Endothelial cell of umbilical vein (primary cell): ENCODE measurements at regions not wholly inside any gene's neighbourhood (a gene's known extent, or its start where the extent isn't known, plus 50 kb on each side); places are given as distances from the start of the nearest gene placed in this dataset.
A peak's percentile ranks its signal among the peaks of the same experiment; 100 is the strongest.

ENCODE experiments used
- BruUV-seq: library from RNA; stranded (reverse); fragments of 400-500 nt; replicated peaks from 2 replicates; lab custom pipeline; 2021; lab: Mats Ljungman, UMichigan
- CTCF ChIA-PET: fragments of 300-600, 350-600 bp; sonication (Branson Sonifier 250); formaldehyde crosslinking; loops from one replicate; lab custom pipeline; 2021; ENCODE audit warnings: antibody characterized with exemption, inconsistent platforms; lab: Charles Lee
- POLR2A ChIA-PET: fragments of 300-600, 350-600 bp; sonication (Branson Sonifier 250); formaldehyde crosslinking; loops from one replicate; lab custom pipeline; 2021; ENCODE audit warnings: antibody characterized with exemption, inconsistent platforms; lab: Charles Lee
- DNase-seq: peaks from one replicate; pipeline ENCODE4 v3.0.0-alpha.2; 2011; ENCODE audit warnings: low read depth, low spot score
- FAIRE-seq: peaks from 2 replicates; lab custom pipeline; 2011; peaks lifted over from hg19 to GRCh38; lab: Jason Lieb, UNC
- H2AFZ ChIP-seq: 2 replicates; pipeline ENCODE4 v1.6.0; 2012; ENCODE audit warnings: low read depth, low read length, control low read depth, inconsistent platforms
- H3K27ac ChIP-seq: 2 replicates; pipeline ENCODE4 v1.5.1; 2011; ENCODE audit warnings: low read depth, mild to moderate bottlenecking, control low read depth, low read length, moderate library complexity; ENCODE audit not compliant: insufficient read depth
- H3K27me3 ChIP-seq, 2 experiments: 2 replicates each; pipeline versions ENCODE4 v1.6.0 to v1.6.1; 2011; ENCODE audit warnings: low read length in 2 of 2, mixed read lengths in 1 of 2; ENCODE audit not compliant: control insufficient read depth in 2 of 2, insufficient read depth in 2 of 2
- H3K36me3 ChIP-seq, 2 experiments: 2 replicates in 1 of 2; 3 replicates in 1 of 2; pipeline ENCODE4 v1.5.1; 2011; ENCODE audit warnings: low read length in 2 of 2, mild to moderate bottlenecking in 1 of 2, moderate library complexity in 1 of 2; ENCODE audit not compliant: control insufficient read depth in 2 of 2, insufficient read depth in 2 of 2; ENCODE audit errors: extremely low read depth in 1 of 2
- H3K4me1 ChIP-seq: 3 replicates; pipeline ENCODE4 v1.5.1; 2011; ENCODE audit warnings: mild to moderate bottlenecking, low read length; ENCODE audit not compliant: control insufficient read depth, insufficient read depth; ENCODE audit errors: extremely low read depth
- H3K4me2 ChIP-seq: 2 replicates; pipeline ENCODE4 v1.6.1; 2011; ENCODE audit warnings: low read length, control low read depth, mixed read lengths; ENCODE audit not compliant: insufficient read depth
- H3K4me3 ChIP-seq, 3 experiments: fragments of 200-600 bp in 1 of 3; sonication (generic), shearing (Covaris generic) in 1 of 3; replicated peaks in 1 of 3; 2 replicates each; pipeline ENCODE4 v1.5.1; 2011 to 2016; ENCODE audit warnings: control low read depth in 3 of 3, low read length in 3 of 3, mild to moderate bottlenecking in 2 of 3, inconsistent platforms in 1 of 3, low read depth in 1 of 3, moderate library complexity in 1 of 3; ENCODE audit not compliant: insufficient read depth in 1 of 3
- H3K79me2 ChIP-seq: 2 replicates; pipeline ENCODE4 v1.6.0; 2012; ENCODE audit warnings: low read length, inconsistent platforms; ENCODE audit not compliant: control insufficient read depth, insufficient read depth
- H3K9ac ChIP-seq: replicated peaks from 2 replicates; pipeline ENCODE3; 2011; ENCODE audit warnings: low read length, control low read depth; ENCODE audit not compliant: insufficient read depth; ENCODE audit errors: extremely low read depth
- H3K9me1 ChIP-seq: replicated peaks from 3 replicates; pipeline ENCODE4 v1.6.0; 2011; ENCODE audit warnings: mild to moderate bottlenecking, low read length; ENCODE audit not compliant: control insufficient read depth, insufficient read depth; ENCODE audit errors: extremely low read depth
- H3K9me3 ChIP-seq: replicated peaks from 2 replicates; pipeline ENCODE4 v1.5.1; 2012; ENCODE audit warnings: low read length, inconsistent platforms; ENCODE audit not compliant: control insufficient read depth, insufficient read depth
- H4K20me1 ChIP-seq: replicated peaks from 2 replicates; pipeline ENCODE3; 2011; ENCODE audit warnings: mild to moderate bottlenecking, low read length; ENCODE audit not compliant: control insufficient read depth, insufficient read depth; ENCODE audit errors: extremely low read depth
- EZH2 ChIP-seq: IDR thresholded peaks from 2 replicates; pipeline ENCODE4 v1.6.1; 2012; ENCODE audit warnings: borderline replicate concordance, low read depth, mild to moderate bottlenecking, moderate library complexity, low read length, inconsistent platforms; ENCODE audit not compliant: severe bottlenecking
- FOS ChIP-seq: IDR thresholded peaks from 2 replicates; pipeline ENCODE4 v1.6.1; 2011; ENCODE audit warnings: mild to moderate bottlenecking, low read length, moderate library complexity, borderline replicate concordance; ENCODE audit not compliant: insufficient read depth
- GATA2 ChIP-seq: IDR thresholded peaks from 2 replicates; pipeline ENCODE4 v1.7.0; 2011; ENCODE audit warnings: low read depth, mild to moderate bottlenecking, moderate library complexity, mixed read lengths, low read length; ENCODE audit not compliant: insufficient read length, insufficient read depth
- JUN ChIP-seq: IDR thresholded peaks from 2 replicates; pipeline ENCODE4 v1.6.1; 2011; ENCODE audit warnings: borderline replicate concordance, low read depth; ENCODE audit not compliant: insufficient read length, insufficient read depth
- MAX ChIP-seq: IDR thresholded peaks from 2 replicates; pipeline ENCODE4 v1.6.1; 2011; ENCODE audit not compliant: insufficient read depth, insufficient read length
- POLR2A ChIP-seq: IDR thresholded peaks from 2 replicates; pipeline ENCODE4 v1.6.1; 2012; ENCODE audit warnings: low read depth, mild to moderate bottlenecking, control low read depth, low read length
- POLR2AphosphoS5 ChIP-seq: IDR thresholded peaks from 2 replicates; pipeline ENCODE4 v1.6.1; 2012; ENCODE audit warnings: low read depth, mild to moderate bottlenecking, control low read depth, low read length, moderate library complexity; ENCODE audit not compliant: insufficient read depth
- dilution Hi-C: fragments of 300-500 bp; cut with MboI; formaldehyde crosslinking; loops from one replicate; pipeline ENCODE4 v1.15.0; 2019; ENCODE audit warnings: low sequenced_read_pairs; ENCODE audit not compliant: extremely low pct_ligation_motif_present
- intact Hi-C: fragments of 100-400 bp; cut with micrococcal nuclease; formaldehyde crosslinking; loops from one replicate; pipeline ENCODE4 v1.10.0; 2022

- intact Hi-C loops: no loop called here
- POLR2A ChIA-PET: no interaction called here
Observed at GRCh38 chr6:111951497-111952085, 78.3 kb upstream of the FYN start.

GRCh38 chr6:111952274-111952673, 79.0 kb upstream of the FYN start:
- ChIA-PET CTCF (no interaction called here), POLR2A (no interaction called here)
- intact Hi-C loops (no loop called here), dilution Hi-C loops (no loop called here)
- Histone ChIP-seq H3K79me2 (no peaks in the 10 kb centered on the region), H2AFZ (no peak overlapping the region), H3K4me3 (no peak overlapping the region), H3K4me2 (no peak overlapping the region), H3K27me3 (peaks cover 13 to 23% of the 10 kb centered on the region in 2 experiments), H3K9me1 (no peaks in the 10 kb centered on the region), H3K9me3 (no peaks in the 10 kb centered on the region), H3K36me3 (no peaks in the 10 kb centered on the region), H3K4me1 (no peaks in the 10 kb centered on the region), H3K27ac (no peak overlapping the region), H4K20me1 (no peaks in the 10 kb centered on the region), H3K9ac (no peak overlapping the region)
- no peak for DNase-seq
- no TSS peak for BruUV-seq
- TF ChIP-seq JUN (no peak), EZH2 (no peak), MAX (no peak), POLR2AphosphoS5 (no peak), FOS (no peak), POLR2A (no peak)
- FAIRE-seq: no peak

More at GRCh38 chr6:111951497-111952085, 78.3 kb upstream of the FYN start:
- no TSS peak for BruUV-seq
- dilution Hi-C loops: no loop called here
- no peaks in the 10 kb centered on the region for H3K36me3 ChIP-seq
- H3K9me3 ChIP-seq: no peaks in the 10 kb centered on the region
- no peaks in the 10 kb centered on the region for H4K20me1 ChIP-seq
- no peak overlapping the region for H3K27ac ChIP-seq
- CTCF ChIA-PET: no interaction called here
- no peak overlapping the region for H3K9ac ChIP-seq
- no peaks in the 10 kb centered on the region for H3K9me1 ChIP-seq
- H3K4me3 ChIP-seq: no peak overlapping the region
- no peak overlapping the region for H3K4me2 ChIP-seq
- FAIRE-seq (peak; percentile 21), DNase-seq (peak; percentile 13)
- H2AFZ ChIP-seq: no peak overlapping the region
- H3K79me2 ChIP-seq: no peaks in the 10 kb centered on the region
- TF ChIP-seq GATA2 (no peak), JUN (no peak)
- H3K27me3 ChIP-seq: peaks cover 7 to 21% of the 10 kb centered on the region in 2 experiments
- H3K4me1 ChIP-seq: no peaks in the 10 kb centered on the region
